ENCODE measurements at regions not wholly inside any gene's neighbourhood (a gene's known extent, or its start where the extent isn't known, plus 50 kb on each side); places are given as distances from the start of the nearest gene placed in this dataset.

GRCh38 chr2:224145751-224146355 is 106.8 kb upstream of the SERPINE2 start:
- in situ Hi-C loops (cut with HindIII; ENCODE audit: low pct_unique_long_range_greater_than_20kb, low sequenced_read_pairs) = no loop called here
- DNase-seq (ENCODE audit: low read depth in 1 of 2, low spot score in 1 of 2) = no peak
- TF ChIP-seq JUND (IDR thresholded peaks at IDR 0.05; ENCODE audit: low read depth) = no peak

- in situ Hi-C loops (cut with HindIII; ENCODE audit: low pct_unique_long_range_greater_than_20kb, low sequenced_read_pairs) = no loop called here
- no peak for DNase-seq (ENCODE audit: low read depth in 1 of 2, low spot score in 1 of 2)
- no peak for TF ChIP-seq JUND (IDR thresholded peaks at IDR 0.05; ENCODE audit: low read depth)
These were observed 104.4 kb upstream of the SERPINE2 start for GRCh38 chr2:224143526-224143925.

GRCh38 chr2:224142397-224143312 is 103.6 kb upstream of the SERPINE2 start:
- TF ChIP-seq JUND (IDR thresholded peaks at IDR 0.05; ENCODE audit: low read depth) = no peak
- in situ Hi-C loops (cut with HindIII; ENCODE audit: low pct_unique_long_range_greater_than_20kb, low sequenced_read_pairs) = no loop called here
- no peak for DNase-seq (ENCODE audit: low read depth in 1 of 2, low spot score in 1 of 2)

GRCh38 chr2:224141304-224141703 is 102.2 kb upstream of the SERPINE2 start:
- no peak for DNase-seq (ENCODE audit: low read depth in 1 of 2, low spot score in 1 of 2)
- in situ Hi-C loops (cut with HindIII; ENCODE audit: low pct_unique_long_range_greater_than_20kb, low sequenced_read_pairs) = no loop called here
- TF ChIP-seq JUND (IDR thresholded peaks at IDR 0.05; ENCODE audit: low read depth) = no peak

- TF ChIP-seq JUND (IDR thresholded peaks at IDR 0.05; ENCODE audit: low read depth) = no peak
- in situ Hi-C loops (cut with HindIII; ENCODE audit: low pct_unique_long_range_greater_than_20kb, low sequenced_read_pairs) = no loop called here
- no peak for DNase-seq (ENCODE audit: low read depth in 1 of 2, low spot score in 1 of 2)
These were observed 98.1 kb upstream of the SERPINE2 start for GRCh38 chr2:224137208-224137607.

- in situ Hi-C loops (cut with HindIII; ENCODE audit: low pct_unique_long_range_greater_than_20kb, low sequenced_read_pairs) = no loop called here
- TF ChIP-seq JUND (IDR thresholded peaks at IDR 0.05; ENCODE audit: low read depth) = no peak
- DNase-seq (ENCODE audit: low read depth in 1 of 2, low spot score in 1 of 2) = no peak
These were observed 97.3 kb upstream of the SERPINE2 start for GRCh38 chr2:224136396-224136795.

GRCh38 chr2:224135881-224136280 is 96.8 kb upstream of the SERPINE2 start:
- in situ Hi-C loops (cut with HindIII; ENCODE audit: low pct_unique_long_range_greater_than_20kb, low sequenced_read_pairs) = no loop called here
- DNase-seq (ENCODE audit: low read depth in 1 of 2, low spot score in 1 of 2) = no peak
- TF ChIP-seq JUND (IDR thresholded peaks at IDR 0.05; ENCODE audit: low read depth) = no peak

- TF ChIP-seq JUND (IDR thresholded peaks at IDR 0.05; ENCODE audit: low read depth) = no peak
- no peak for DNase-seq (ENCODE audit: low read depth in 1 of 2, low spot score in 1 of 2)
- in situ Hi-C loops (cut with HindIII; ENCODE audit: low pct_unique_long_range_greater_than_20kb, low sequenced_read_pairs) = no loop called here
These were observed 95.1 kb upstream of the SERPINE2 start for GRCh38 chr2:224134003-224134734.

GRCh38 chr2:224133387-224133786 is 94.3 kb upstream of the SERPINE2 start:
- in situ Hi-C loops (cut with HindIII; ENCODE audit: low pct_unique_long_range_greater_than_20kb, low sequenced_read_pairs) = no loop called here
- DNase-seq (ENCODE audit: low read depth in 1 of 2, low spot score in 1 of 2) = no peak
- TF ChIP-seq JUND (IDR thresholded peaks at IDR 0.05; ENCODE audit: low read depth) = no peak

- in situ Hi-C loops (cut with HindIII; ENCODE audit: low pct_unique_long_range_greater_than_20kb, low sequenced_read_pairs) = no loop called here
- no peak for DNase-seq (ENCODE audit: low read depth in 1 of 2, low spot score in 1 of 2)
- TF ChIP-seq JUND (IDR thresholded peaks at IDR 0.05; ENCODE audit: low read depth) = no peak
These were observed 88.9 kb upstream of the SERPINE2 start for GRCh38 chr2:224127871-224128501.

- in situ Hi-C loops (cut with HindIII; ENCODE audit: low pct_unique_long_range_greater_than_20kb, low sequenced_read_pairs) = no loop called here
- TF ChIP-seq JUND (IDR thresholded peaks at IDR 0.05; ENCODE audit: low read depth) = no peak
- DNase-seq (ENCODE audit: low read depth in 1 of 2, low spot score in 1 of 2) = no peak
These were observed 87.4 kb upstream of the SERPINE2 start for GRCh38 chr2:224126440-224126839.

GRCh38 chr2:224126003-224126402 is 86.9 kb upstream of the SERPINE2 start:
- TF ChIP-seq JUND (IDR thresholded peaks at IDR 0.05; ENCODE audit: low read depth) = no peak
- DNase-seq (ENCODE audit: low read depth in 1 of 2, low spot score in 1 of 2) = no peak
- in situ Hi-C loops (cut with HindIII; ENCODE audit: low pct_unique_long_range_greater_than_20kb, low sequenced_read_pairs) = no loop called here

All from T47D (cell line).